LNCAP (cell line): ENCODE measurements at regions not wholly inside any gene's neighbourhood (a gene's known extent, or its start where the extent isn't known, plus 50 kb on each side); places are given as distances from the start of the nearest gene placed in this dataset.

Experiments
- TF ChIP-seq, protein P1 (sequence below): fragments of 450-650 bp; IDR thresholded peaks from 2 replicates; pipeline ENCODE4 v1.5.1; 2017; ENCODE audit warnings: mild to moderate bottlenecking

DNA sequence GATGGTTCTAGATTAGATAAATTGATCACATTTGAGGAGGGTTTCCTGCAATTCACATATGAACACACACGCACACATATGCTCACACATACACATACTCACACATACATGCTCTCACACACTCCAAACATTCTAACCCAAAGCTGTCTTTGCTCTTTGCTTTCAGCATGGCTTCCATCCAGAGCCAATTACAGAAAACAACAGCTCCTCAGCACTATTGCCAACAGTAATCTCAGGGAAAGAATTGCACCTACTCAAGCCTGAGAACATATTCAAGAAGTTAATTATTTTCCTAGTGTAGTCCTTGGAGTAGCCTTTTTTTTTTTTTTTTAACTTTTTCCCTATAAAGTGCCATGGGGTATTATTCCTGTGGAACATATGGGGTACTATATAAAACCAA, 246.9 kb upstream of the PARD3B start:
- TF ChIP-seq, protein P1, sequence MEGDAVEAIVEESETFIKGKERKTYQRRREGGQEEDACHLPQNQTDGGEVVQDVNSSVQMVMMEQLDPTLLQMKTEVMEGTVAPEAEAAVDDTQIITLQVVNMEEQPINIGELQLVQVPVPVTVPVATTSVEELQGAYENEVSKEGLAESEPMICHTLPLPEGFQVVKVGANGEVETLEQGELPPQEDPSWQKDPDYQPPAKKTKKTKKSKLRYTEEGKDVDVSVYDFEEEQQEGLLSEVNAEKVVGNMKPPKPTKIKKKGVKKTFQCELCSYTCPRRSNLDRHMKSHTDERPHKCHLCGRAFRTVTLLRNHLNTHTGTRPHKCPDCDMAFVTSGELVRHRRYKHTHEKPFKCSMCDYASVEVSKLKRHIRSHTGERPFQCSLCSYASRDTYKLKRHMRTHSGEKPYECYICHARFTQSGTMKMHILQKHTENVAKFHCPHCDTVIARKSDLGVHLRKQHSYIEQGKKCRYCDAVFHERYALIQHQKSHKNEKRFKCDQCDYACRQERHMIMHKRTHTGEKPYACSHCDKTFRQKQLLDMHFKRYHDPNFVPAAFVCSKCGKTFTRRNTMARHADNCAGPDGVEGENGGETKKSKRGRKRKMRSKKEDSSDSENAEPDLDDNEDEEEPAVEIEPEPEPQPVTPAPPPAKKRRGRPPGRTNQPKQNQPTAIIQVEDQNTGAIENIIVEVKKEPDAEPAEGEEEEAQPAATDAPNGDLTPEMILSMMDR = no peak

DNA sequence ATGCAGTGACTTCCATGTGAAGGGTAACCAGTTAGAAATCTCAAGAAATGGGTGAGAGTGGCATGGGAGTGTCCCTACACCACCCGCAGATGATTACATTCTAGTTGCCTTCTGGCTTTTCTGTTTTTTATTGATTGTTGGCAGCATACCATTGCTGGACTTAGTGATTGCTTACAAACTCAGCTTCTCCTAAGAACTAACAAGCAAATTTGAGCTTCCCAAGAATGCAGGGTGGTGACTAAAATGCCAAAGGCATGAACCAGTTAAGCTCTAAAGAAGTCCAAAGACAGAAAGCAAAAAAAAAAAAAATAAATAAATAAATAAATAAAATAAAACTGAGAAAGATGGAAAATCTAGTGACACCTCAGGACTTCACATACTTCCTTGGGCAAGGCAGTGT, 245.5 kb upstream of the PARD3B start:
- TF ChIP-seq, protein P1 = no peak

DNA sequence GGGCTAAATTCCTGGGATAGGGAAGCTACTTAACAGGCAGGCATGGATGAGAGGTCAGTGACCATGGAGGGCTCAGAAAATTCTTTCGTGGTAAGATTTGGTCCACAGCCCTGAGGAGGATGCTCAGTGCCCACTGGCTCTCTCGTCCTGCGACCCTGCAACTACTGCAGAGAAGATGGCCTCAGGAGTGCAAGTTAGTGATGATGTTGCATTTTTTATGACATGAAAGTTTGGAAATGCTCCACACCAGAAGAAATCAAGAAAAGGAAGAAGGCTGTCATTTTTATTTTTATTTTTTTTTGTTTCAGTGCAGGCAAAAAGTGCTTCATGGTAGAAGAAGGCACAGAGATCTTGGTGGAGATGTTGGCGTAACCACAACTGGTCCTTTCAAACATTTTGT, 238.6 kb upstream of the PARD3B start:
- TF ChIP-seq, protein P1 = no peak

DNA sequence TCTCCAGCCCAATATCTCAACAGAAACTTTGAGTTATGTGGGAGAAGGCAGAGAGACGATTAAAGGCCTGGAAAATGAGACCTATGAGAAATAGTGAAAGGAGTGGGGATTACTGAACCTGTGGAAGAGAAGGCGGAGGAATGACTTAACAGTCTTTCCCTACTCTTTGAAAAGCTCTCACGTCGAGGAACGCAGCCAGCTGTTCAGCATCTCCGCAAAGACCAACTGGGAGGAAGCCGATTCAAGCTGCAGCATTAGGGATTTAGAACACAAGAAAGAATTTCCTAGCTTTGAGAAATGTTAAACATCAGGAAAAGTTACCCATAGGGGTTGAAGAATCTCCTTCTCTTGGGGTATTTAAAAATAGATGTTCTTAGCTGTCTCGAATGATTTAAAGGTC, 233.2 kb upstream of the PARD3B start:
- TF ChIP-seq, protein P1 = no peak

DNA sequence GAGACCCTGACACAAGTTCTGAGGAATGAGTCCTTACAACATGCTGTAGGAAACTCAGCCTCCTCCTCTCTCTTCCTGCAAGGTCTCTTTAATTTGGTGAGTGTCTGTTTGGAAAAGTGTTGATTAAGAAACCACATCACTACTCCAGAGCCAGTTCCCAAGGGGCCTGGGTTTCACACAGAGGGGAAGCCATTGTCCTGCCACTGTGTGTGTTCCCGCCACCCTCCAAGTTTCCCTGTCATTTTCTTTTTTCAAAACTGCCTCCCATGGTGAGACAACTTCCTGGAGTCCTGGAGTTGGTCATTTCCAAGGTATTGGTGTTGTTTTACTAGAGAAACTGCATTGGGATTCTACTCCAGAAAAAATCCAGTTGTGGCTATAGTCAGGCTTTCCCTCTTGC, 232.0 kb upstream of the PARD3B start:
- TF ChIP-seq, protein P1 = no peak

DNA sequence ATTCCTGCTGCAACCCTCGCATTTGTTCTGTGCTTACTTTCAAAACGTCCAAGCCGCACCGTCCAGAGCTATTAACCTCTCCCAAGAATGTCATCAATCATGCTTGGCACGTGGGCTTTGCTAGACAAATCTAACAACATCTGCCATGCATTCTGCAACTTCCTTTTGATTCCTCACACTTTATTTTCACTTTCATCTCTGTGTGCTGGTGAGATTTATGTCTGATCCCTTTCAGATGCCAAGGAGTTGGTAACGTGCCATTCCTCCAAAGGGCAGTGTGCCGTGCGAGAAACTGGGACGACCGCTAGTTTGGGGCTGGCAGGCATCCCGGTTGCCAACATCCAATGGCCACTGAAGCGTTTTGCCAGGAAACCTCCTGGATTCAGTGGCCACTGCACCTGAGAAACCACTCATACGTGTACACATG, 230.0 kb upstream of the PARD3B start:
- TF ChIP-seq, protein P1 = no peak

DNA sequence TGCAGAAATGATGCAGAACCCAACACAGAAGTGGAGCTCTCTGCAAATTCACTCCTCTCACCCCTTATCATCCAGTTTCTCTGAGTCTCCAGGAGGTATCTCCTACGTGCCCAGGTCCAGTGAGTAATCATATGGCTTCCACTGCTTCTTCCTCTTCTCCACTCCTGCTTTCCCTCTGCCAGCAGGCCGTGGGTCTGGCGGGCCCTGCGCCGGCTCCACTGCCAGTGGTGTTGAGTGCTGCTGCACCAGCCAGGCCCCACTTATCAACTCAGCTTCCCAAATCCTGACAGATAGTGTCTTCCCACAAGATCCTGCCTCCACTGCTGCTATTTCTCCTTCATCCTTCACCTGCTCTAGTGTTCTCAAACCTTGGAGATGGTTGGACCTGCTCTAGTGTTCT, 227.6 kb upstream of the PARD3B start:
- TF ChIP-seq, protein P1 = no peak
